ENCODE measurements at regions not wholly inside any gene's neighbourhood (a gene's known extent, or its start where the extent isn't known, plus 50 kb on each side); places are given as distances from the start of the nearest gene placed in this dataset.
"Not testable (repeated sequence)": the region's sequence is repeated elsewhere in the genome, so short reads cannot be mapped to it uniquely, and the experiment has no call there.

- no peak overlapping the region for H3K4me3 ChIP-seq (ENCODE audit: low read depth, low read length)
- DNase-seq (ENCODE audit: low read depth): no peak
- TF ChIP-seq CTCF (IDR thresholded peaks at IDR 0.05; ENCODE audit: insufficient read depth, low read depth, low read length, missing control alignments): no peak
These were observed 280.1 kb upstream of the C1orf174 start for GRCh38 chr1:4179914-4180735.

- not testable (repeated sequence) for H3K4me3 ChIP-seq (ENCODE audit: low read depth, low read length); DNase-seq (ENCODE audit: low read depth)
These were observed 286.4 kb upstream of the C1orf174 start for GRCh38 chr1:4186486-4186885.

GRCh38 chr1:4203501-4203900, 303.4 kb upstream of the C1orf174 start:
- TF ChIP-seq CTCF (IDR thresholded peaks at IDR 0.05; ENCODE audit: insufficient read depth, low read depth, low read length, missing control alignments): no peak
- no peak for DNase-seq (ENCODE audit: low read depth)
- no peak overlapping the region for H3K4me3 ChIP-seq (ENCODE audit: low read depth, low read length)

GRCh38 chr1:4207183-4207582, 307.1 kb upstream of the C1orf174 start:
- H3K4me3 ChIP-seq (ENCODE audit: low read depth, low read length): no peak overlapping the region
- no peak for TF ChIP-seq CTCF (IDR thresholded peaks at IDR 0.05; ENCODE audit: insufficient read depth, low read depth, low read length, missing control alignments)
- no peak for DNase-seq (ENCODE audit: low read depth)

GRCh38 chr1:4207842-4208692, 308.0 kb upstream of the C1orf174 start:
- no peak for DNase-seq (ENCODE audit: low read depth)
- TF ChIP-seq CTCF (IDR thresholded peaks at IDR 0.05; ENCODE audit: insufficient read depth, low read depth, low read length, missing control alignments): no peak
- no peak overlapping the region for H3K4me3 ChIP-seq (ENCODE audit: low read depth, low read length)

- DNase-seq (ENCODE audit: low read depth): no peak
- H3K4me3 ChIP-seq (ENCODE audit: low read depth, low read length): no peak overlapping the region
- TF ChIP-seq CTCF (IDR thresholded peaks at IDR 0.05; ENCODE audit: insufficient read depth, low read depth, low read length, missing control alignments): no peak
These were observed 310.0 kb upstream of the C1orf174 start for GRCh38 chr1:4210043-4210442.

GRCh38 chr1:4212796-4213195, 312.7 kb upstream of the C1orf174 start:
- H3K4me3 ChIP-seq (ENCODE audit: low read depth, low read length): no peak overlapping the region
- TF ChIP-seq CTCF (IDR thresholded peaks at IDR 0.05; ENCODE audit: insufficient read depth, low read depth, low read length, missing control alignments): no peak
- DNase-seq (ENCODE audit: low read depth): no peak

All from GM12865 (cell line).